Ammon's horn (tissue), 1 donor: ENCODE measurements at regions not wholly inside any gene's neighbourhood (a gene's known extent, or its start where the extent isn't known, plus 50 kb on each side); places are given as distances from the start of the nearest gene placed in this dataset.

Source experiments
- DNase-seq: peaks from one replicate; pipeline ENCODE4 v3.0.0-alpha.2; 2016; ENCODE audit warnings: low spot score

- no peak for DNase-seq
These were observed 94.5 kb upstream of the UPP2 start for GRCh38 chr2:158006961-158007719.

GRCh38 chr2:158004126-158004764 is 97.4 kb upstream of the UPP2 start:
- no peak for DNase-seq

GRCh38 chr2:158002079-158002478 is 99.6 kb upstream of the UPP2 start:
- DNase-seq, result no peak

GRCh38 chr2:157996799-157997198 is 104.9 kb upstream of the UPP2 start:
- no peak for DNase-seq

- DNase-seq, result no peak
These were observed 106.6 kb upstream of the UPP2 start for GRCh38 chr2:157995117-157995516.

- no peak for DNase-seq
These were observed 109.7 kb upstream of the UPP2 start for GRCh38 chr2:157991932-157992331.

- no peak for DNase-seq
These were observed 111.5 kb upstream of the UPP2 start for GRCh38 chr2:157990173-157990572.

GRCh38 chr2:157989227-157989626 is 112.4 kb upstream of the UPP2 start:
- peak; percentile 65 for DNase-seq

- DNase-seq, result peak; percentile 8
These were observed 110.6 kb upstream of the ACVR1 start for GRCh38 chr2:157986761-157987160.

GRCh38 chr2:157984866-157985265 is 108.7 kb upstream of the ACVR1 start:
- DNase-seq, result no peak

GRCh38 chr2:157980020-157980419 is 103.9 kb upstream of the ACVR1 start:
- no peak for DNase-seq

- no peak for DNase-seq
These were observed 95.6 kb upstream of the ACVR1 start for GRCh38 chr2:157971702-157972101.

GRCh38 chr2:157967856-157968255 is 91.7 kb upstream of the ACVR1 start:
- no peak for DNase-seq

GRCh38 chr2:157959249-157959648 is 83.1 kb upstream of the ACVR1 start:
- DNase-seq, result no peak

GRCh38 chr2:157957596-157957995 is 81.5 kb upstream of the ACVR1 start:
- no peak for DNase-seq

GRCh38 chr2:157952558-157952957 is 76.4 kb upstream of the ACVR1 start:
- no peak for DNase-seq

- DNase-seq, result no peak
These were observed 72.7 kb upstream of the ACVR1 start for GRCh38 chr2:157948856-157949255.

- DNase-seq, result no peak
These were observed 70.9 kb upstream of the ACVR1 start for GRCh38 chr2:157946919-157947557.

GRCh38 chr2:157940024-157940423 is 63.9 kb upstream of the ACVR1 start:
- DNase-seq, result no peak

GRCh38 chr2:157938556-157938955 is 62.4 kb upstream of the ACVR1 start:
- DNase-seq, result no peak

GRCh38 chr2:157936406-157936805 is 60.3 kb upstream of the ACVR1 start:
- DNase-seq, result no peak

- DNase-seq, result no peak
These were observed 59.3 kb upstream of the ACVR1 start for GRCh38 chr2:157935378-157935906.
